NCI-H82 treated with DMSO at 0.1 percent for 48 hours (cell line): ENCODE measurements at regions not wholly inside any gene's neighbourhood (a gene's known extent, or its start where the extent isn't known, plus 50 kb on each side); places are given as distances from the start of the nearest gene placed in this dataset.

ENCODE experiments used
- DNase-seq: peaks from one replicate; lab custom pipeline; 2025; ENCODE audit not compliant: unreplicated experiment; lab: John Stamatoyannopoulos, UW

DNA sequence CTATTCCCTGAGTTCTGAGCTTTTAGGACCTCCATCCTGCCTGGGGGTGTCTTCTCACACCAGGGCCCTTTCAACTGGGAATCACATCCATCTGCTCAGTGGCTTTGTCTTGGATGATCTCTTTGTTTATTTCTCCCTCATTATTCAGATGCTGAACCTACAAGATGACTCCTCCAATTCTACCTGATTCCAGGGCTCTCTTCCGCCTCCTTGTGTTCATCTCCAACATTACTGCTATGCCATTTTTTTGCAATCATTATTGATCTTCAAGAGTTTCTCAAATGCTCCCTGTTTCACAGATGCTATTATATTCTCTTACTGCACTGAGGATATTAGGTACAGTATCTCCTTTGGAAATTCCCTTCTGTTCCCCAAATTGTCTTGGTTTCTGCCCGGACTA is 307.7 kb downstream of the SHANK2 start:
- no peak for DNase-seq

DNA sequence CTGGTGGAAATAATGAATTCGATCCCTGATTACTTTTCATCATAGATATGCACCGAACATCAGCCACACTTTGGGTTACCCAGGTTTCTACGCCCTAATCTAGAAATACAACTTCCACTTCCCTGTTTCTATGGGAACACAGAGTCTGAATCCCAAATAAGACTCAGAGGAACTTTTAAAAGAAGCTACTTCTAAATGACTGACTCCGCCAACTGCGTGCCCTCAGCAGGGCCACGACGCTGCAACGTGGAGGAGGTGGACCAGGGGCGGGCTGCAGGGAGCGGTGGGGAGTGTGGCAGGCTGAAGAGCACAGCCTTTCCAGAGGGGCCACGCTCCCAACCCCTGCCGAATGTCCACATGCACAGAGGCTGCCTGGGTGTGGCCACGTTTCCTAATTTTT is 304.0 kb downstream of the SHANK2 start:
- DNase-seq = no peak

DNA sequence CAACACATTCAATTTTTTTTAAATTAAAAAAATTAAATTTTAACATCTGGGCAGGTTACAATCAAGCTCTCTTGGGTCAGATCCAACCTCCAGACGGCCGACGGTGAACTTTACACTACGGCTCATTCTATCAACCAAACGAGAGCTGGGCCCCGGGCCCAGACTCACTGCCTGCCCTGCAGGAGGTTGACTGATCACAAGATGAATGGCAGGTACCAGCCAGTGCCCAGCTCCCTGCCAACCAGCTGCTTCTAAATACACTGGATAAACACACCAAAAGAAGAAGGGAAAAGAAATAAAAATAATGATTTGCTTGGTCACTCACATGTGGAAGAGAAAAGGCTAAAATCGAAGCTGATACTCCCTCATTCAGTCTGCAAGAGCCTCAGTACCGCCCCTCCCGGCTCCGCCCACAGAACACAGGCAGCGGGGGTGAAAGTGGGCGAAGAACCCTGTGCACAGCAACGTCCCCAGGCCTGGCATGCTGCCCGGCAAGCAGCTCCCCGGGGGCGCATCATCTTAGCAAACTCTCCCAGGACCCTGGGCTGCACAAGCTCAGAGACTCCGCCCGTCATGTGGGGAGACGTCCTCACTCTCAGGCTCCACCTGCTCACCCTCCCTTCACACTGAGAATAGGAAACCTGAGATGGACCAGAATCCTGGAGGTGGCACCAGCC is 303.4 kb downstream of the SHANK2 start:
- DNase-seq = no peak

DNA sequence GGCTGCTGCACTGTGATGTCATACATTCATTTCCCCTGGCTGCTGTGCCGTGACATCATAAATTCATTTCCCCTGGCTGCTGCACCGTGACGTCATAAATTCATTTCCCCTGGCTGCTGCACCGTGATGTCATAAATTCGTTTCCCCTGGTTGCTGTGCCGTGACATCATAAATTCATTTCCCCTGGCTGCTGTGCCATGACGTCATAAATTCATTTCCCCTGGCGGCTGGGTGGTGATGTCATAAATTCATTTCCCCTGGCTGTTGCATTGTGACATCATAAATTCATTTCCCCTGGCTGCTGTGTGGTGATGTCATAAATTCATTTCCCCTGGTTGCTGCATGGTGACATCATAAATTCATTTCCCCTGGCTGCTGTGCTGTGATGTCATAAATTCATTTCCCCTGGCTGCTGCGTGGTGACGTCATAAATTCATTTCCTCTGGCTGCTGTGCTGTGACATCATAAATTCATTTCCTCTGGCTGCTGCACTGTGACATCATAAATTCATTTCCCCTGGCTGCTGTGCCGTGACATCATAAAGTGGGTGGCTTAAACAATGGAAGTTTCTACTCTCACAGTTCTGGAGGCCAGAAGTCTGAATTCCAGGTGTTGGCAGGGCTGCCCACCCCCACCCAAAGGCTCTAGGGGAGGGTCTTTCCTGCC is 301.1 kb downstream of the SHANK2 start:
- no peak for DNase-seq

DNA sequence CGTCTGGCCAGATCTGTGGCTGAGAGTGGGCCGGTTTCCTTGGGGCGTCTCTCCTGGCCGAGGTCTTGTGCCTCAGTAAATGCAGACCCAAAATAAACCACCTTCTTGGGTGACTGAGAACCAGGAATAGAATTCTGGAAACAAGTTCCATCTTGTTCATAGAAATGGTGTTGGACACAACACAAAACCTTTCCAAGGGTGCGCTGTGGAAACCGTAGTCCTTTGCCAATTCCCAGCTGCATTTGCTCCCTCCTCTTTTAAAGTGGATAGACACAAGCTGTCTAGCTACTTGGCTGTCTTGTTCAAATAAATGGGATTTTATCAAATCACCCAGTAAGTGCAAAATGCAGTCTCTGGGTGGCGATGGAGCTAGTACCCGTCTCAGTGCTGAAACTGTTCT is 300.2 kb downstream of the SHANK2 start:
- no peak for DNase-seq

DNA sequence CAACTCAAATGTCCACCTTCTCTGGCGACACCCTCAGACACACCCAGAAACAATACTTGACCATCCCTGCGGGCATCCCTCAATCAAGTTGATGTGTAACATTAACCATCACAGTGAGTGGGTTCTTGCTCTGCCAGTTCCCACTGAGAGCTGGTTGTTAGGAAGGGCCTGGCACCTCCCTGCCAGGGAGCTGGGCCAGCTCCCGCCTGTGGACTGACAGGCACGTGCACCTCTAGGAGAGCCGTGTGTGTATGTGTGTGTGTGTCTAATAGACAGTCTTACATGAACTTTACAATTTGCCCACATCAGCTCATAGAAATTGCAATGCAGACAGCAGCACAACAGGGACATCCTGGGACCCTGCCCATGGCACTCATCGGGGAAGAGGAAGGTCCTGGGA is 298.7 kb downstream of the SHANK2 start:
- no peak for DNase-seq

DNA sequence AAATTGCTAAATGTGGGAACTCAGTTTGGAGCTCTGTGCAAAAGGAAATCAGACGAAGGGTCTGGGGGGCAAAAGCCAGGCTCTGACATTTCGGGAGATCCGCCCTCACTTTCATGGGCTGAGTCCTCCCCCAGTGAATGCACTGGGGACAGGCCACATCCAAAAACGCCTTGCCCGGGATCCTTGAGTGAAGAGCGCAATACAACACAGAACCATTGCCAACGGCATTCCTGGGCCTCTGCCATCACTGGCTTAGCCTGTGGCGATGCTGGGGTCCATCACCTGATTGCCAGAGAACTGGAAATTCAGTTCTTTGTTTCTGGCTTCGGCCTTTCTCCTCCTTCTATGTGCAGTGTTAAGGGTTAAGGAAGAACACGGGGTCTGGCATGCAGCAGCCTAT is 297.9 kb downstream of the SHANK2 start:
- no peak for DNase-seq
